Ovary (tissue), 1 donor: ENCODE measurements at regions not wholly inside any gene's neighbourhood (a gene's known extent, or its start where the extent isn't known, plus 50 kb on each side); places are given as distances from the start of the nearest gene placed in this dataset.

Experiments
- EP300 ChIP-seq: sonication (generic); formaldehyde crosslinking; IDR thresholded peaks from one replicate; pipeline ENCODE4 v1.6.1; 2017; ENCODE audit warnings: antibody characterized with exemption
- POLR2A ChIP-seq: fragments of 450-650 bp; IDR thresholded peaks from one replicate; pipeline ENCODE4 v1.6.1; 2017; ENCODE audit warnings: antibody characterized with exemption, mild to moderate bottlenecking, moderate library complexity

DNA sequence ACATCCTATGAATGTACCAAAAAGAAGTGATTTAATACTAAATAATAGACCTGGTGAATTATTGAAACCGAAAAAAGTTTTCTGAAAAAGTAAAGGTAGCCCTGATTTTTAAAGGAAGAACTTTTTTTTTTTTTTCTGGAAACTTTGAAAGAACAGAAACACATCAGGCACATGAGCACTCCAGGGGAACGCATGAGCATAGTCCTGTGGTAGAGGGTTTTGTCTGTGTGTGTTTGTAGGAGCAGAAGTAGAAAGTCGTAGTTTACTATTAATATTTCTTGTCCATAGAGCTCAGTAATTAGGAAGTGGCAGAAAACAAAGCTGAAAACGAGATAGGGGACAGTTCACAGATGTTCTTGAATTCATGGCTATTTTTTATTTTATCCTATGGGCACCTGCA is 1175.9 kb upstream of the B3GALT2 start:
- TF ChIP-seq POLR2A (no peak), EP300 (no peak)
